CD4-positive, alpha-beta T cell treated with Interferon gamma for 1 hour (primary cell): ENCODE measurements at regions not wholly inside any gene's neighbourhood (a gene's known extent, or its start where the extent isn't known, plus 50 kb on each side); places are given as distances from the start of the nearest gene placed in this dataset.

Experiments used
- DNase-seq: peaks from one replicate; pipeline ENCODE4 v3.0.0-alpha.2; 2020

- DNase-seq, result no peak
These were observed 602.5 kb downstream of the TSN start for GRCh38 chr2:122357998-122358397.

GRCh38 chr2:122358729-122359128, 603.3 kb downstream of the TSN start:
- DNase-seq, result no peak

- DNase-seq, result no peak
These were observed 608.4 kb downstream of the TSN start for GRCh38 chr2:122363885-122364284.

GRCh38 chr2:122366427-122366826, 611.0 kb downstream of the TSN start:
- no peak for DNase-seq

GRCh38 chr2:122366969-122367645, 611.7 kb downstream of the TSN start:
- DNase-seq, result no peak

- no peak for DNase-seq
These were observed 612.2 kb downstream of the TSN start for GRCh38 chr2:122367646-122368010.

GRCh38 chr2:122368576-122369243, 613.3 kb downstream of the TSN start:
- DNase-seq, result no peak

- DNase-seq, result no peak
These were observed 623.1 kb downstream of the TSN start for GRCh38 chr2:122378521-122378920.

GRCh38 chr2:122384768-122385333, 629.4 kb downstream of the TSN start:
- no peak for DNase-seq

GRCh38 chr2:122388208-122388607, 632.8 kb downstream of the TSN start:
- DNase-seq, result no peak

GRCh38 chr2:122389694-122390093, 634.2 kb downstream of the TSN start:
- no peak for DNase-seq

GRCh38 chr2:122390406-122390805, 635.0 kb downstream of the TSN start:
- DNase-seq, result no peak

GRCh38 chr2:122391726-122392125, 636.3 kb downstream of the TSN start:
- no peak for DNase-seq

GRCh38 chr2:122395687-122396086, 640.2 kb downstream of the TSN start:
- no peak for DNase-seq

GRCh38 chr2:122411231-122411630, 655.8 kb downstream of the TSN start:
- no peak for DNase-seq

GRCh38 chr2:122412360-122412759, 656.9 kb downstream of the TSN start:
- DNase-seq, result no peak

GRCh38 chr2:122414902-122415301, 659.5 kb downstream of the TSN start:
- no peak for DNase-seq

- no peak for DNase-seq
These were observed 661.7 kb downstream of the TSN start for GRCh38 chr2:122417114-122417513.

GRCh38 chr2:122421775-122422174, 666.3 kb downstream of the TSN start:
- DNase-seq, result no peak

- no peak for DNase-seq
These were observed 667.0 kb downstream of the TSN start for GRCh38 chr2:122422384-122422991.

- no peak for DNase-seq
These were observed 668.5 kb downstream of the TSN start for GRCh38 chr2:122423934-122424333.

- DNase-seq, result no peak
These were observed 677.8 kb downstream of the TSN start for GRCh38 chr2:122433123-122433754.

- no peak for DNase-seq
These were observed 689.6 kb downstream of the TSN start for GRCh38 chr2:122445003-122445402.

GRCh38 chr2:122446761-122447160, 691.3 kb downstream of the TSN start:
- DNase-seq, result no peak
